Lower leg skin (tissue), 3 donors: ENCODE measurements at regions not wholly inside any gene's neighbourhood (a gene's known extent, or its start where the extent isn't known, plus 50 kb on each side); places are given as distances from the start of the nearest gene placed in this dataset.

Source experiments
- POLR2A ChIP-seq, 2 donors: fragments of 450-650 bp; IDR thresholded peaks; one replicate each; pipeline ENCODE4 v1.6.1; 2016 to 2017; ENCODE audit warnings: antibody characterized with exemption in 2 of 2, mild to moderate bottlenecking in 1 of 2, moderate library complexity in 1 of 2
- TF ChIP-seq, protein P1 (sequence below), 3 donors: fragments of 450-650 bp; IDR thresholded peaks; one replicate each; pipeline ENCODE4 v1.5.1; 2016; ENCODE audit warnings: antibody characterized with exemption in 3 of 3, mild to moderate bottlenecking in 3 of 3, moderate library complexity in 2 of 3

DNA sequence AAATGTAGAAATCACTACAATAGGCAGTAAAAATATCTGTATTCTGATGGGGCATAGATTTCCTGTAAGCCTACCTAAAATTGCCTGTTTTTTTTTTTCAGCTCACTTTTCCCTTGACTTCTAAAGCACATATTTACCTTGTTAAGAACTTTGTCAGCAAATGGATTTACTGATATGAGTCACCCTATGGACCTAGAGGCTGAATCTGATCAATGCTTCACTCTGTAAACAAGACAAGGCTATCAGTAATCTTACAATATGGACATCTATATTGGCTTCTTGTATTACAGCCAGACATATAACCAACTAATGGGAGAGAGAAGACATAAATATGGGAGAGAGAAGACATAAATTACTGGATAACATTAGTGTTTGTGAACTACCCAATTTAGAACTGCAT, 792.7 kb upstream of the CHD1 start:
- no peak for TF ChIP-seq POLR2A (IDR thresholded peaks at IDR 0.05)
- TF ChIP-seq, protein P1, sequence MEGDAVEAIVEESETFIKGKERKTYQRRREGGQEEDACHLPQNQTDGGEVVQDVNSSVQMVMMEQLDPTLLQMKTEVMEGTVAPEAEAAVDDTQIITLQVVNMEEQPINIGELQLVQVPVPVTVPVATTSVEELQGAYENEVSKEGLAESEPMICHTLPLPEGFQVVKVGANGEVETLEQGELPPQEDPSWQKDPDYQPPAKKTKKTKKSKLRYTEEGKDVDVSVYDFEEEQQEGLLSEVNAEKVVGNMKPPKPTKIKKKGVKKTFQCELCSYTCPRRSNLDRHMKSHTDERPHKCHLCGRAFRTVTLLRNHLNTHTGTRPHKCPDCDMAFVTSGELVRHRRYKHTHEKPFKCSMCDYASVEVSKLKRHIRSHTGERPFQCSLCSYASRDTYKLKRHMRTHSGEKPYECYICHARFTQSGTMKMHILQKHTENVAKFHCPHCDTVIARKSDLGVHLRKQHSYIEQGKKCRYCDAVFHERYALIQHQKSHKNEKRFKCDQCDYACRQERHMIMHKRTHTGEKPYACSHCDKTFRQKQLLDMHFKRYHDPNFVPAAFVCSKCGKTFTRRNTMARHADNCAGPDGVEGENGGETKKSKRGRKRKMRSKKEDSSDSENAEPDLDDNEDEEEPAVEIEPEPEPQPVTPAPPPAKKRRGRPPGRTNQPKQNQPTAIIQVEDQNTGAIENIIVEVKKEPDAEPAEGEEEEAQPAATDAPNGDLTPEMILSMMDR (IDR thresholded peaks at IDR 0.05): no peak
